GM12872 (cell line): ENCODE measurements at regions not wholly inside any gene's neighbourhood (a gene's known extent, or its start where the extent isn't known, plus 50 kb on each side); places are given as distances from the start of the nearest gene placed in this dataset.

Source experiments
- CTCF ChIP-seq: IDR thresholded peaks from 3 replicates; pipeline ENCODE4 v1.5.1; 2011; ENCODE audit warnings: low read depth, mild to moderate bottlenecking, low read length, moderate library complexity; ENCODE audit not compliant: insufficient read depth

- no peak for TF ChIP-seq CTCF
Observed at GRCh38 chr4:19615086-19615689, 636.5 kb upstream of the SLIT2 start.

- TF ChIP-seq CTCF = no peak
Observed at GRCh38 chr4:19614171-19614570, 637.5 kb upstream of the SLIT2 start.

GRCh38 chr4:19596342-19596741, 655.4 kb upstream of the SLIT2 start:
- no peak for TF ChIP-seq CTCF

GRCh38 chr4:19592391-19592790, 659.3 kb upstream of the SLIT2 start:
- TF ChIP-seq CTCF = no peak

GRCh38 chr4:19583827-19584569, 667.7 kb upstream of the SLIT2 start:
- no peak for TF ChIP-seq CTCF

GRCh38 chr4:19580095-19580494, 671.6 kb upstream of the SLIT2 start:
- TF ChIP-seq CTCF = no peak

GRCh38 chr4:19579608-19580007, 672.1 kb upstream of the SLIT2 start:
- no peak for TF ChIP-seq CTCF
